IMR-90 (cell line): ENCODE measurements at regions not wholly inside any gene's neighbourhood (a gene's known extent, or its start where the extent isn't known, plus 50 kb on each side); places are given as distances from the start of the nearest gene placed in this dataset.

ENCODE experiments used
- ATAC-seq: fragments of 200-7000 bp; cut with Tn5 transposase; 2 replicates; pipeline ENCODE4 v1.9.1; 2020; ENCODE audit warnings: low read depth, mild to moderate bottlenecking, moderate library complexity
- BruUV-seq: library from RNA; stranded (reverse); fragments of 400-500 nt; replicated peaks from 2 replicates; lab custom pipeline; 2021; lab: Mats Ljungman, UMichigan
- CTCF ChIA-PET: fragments of 300-600 bp; formaldehyde crosslinking; extraction: SDS; loops from one replicate; lab custom pipeline; 2021; ENCODE audit warnings: antibody characterized with exemption; lab: Yijun Ruan, JAX
- POLR2A ChIA-PET: fragments of 300-600 bp; sonication (Branson Sonifier 250); formaldehyde crosslinking; loops from one replicate; lab custom pipeline; 2022; ENCODE audit warnings: antibody characterized with exemption; ENCODE audit not compliant: unreplicated experiment; lab: Charles Lee
- DNase-seq: peaks from one replicate; pipeline ENCODE4 v3.0.0; 2013
- H2AFZ ChIP-seq: replicated peaks from 2 replicates; pipeline ENCODE3; 2013; ENCODE audit warnings: low read length, mild to moderate bottlenecking; ENCODE audit not compliant: poor library complexity
- H2AK5ac ChIP-seq: 2 replicates; pipeline ENCODE4 v1.6.1; 2013; ENCODE audit warnings: low read depth, low read length, inconsistent platforms
- H2AK9ac ChIP-seq: replicated peaks from 2 replicates; pipeline ENCODE3; 2013; ENCODE audit warnings: mild to moderate bottlenecking, low read depth, low read length, moderate library complexity; ENCODE audit not compliant: poor library complexity
- H2BK120ac ChIP-seq: 2 replicates; pipeline ENCODE4 v1.6.1; 2013; ENCODE audit warnings: low read depth, low read length, inconsistent platforms
- H2BK15ac ChIP-seq: 3 replicates; pipeline ENCODE4 v1.6.1; 2013; ENCODE audit warnings: low read depth, low read length, inconsistent platforms
- H2BK20ac ChIP-seq: 2 replicates; pipeline ENCODE4 v1.6.1; 2013; ENCODE audit warnings: low read depth, mild to moderate bottlenecking, inconsistent platforms, low read length, moderate library complexity
- H2BK5ac ChIP-seq: 2 replicates; pipeline ENCODE4 v1.6.1; 2013; ENCODE audit warnings: mild to moderate bottlenecking, low read depth, low read length, inconsistent platforms; ENCODE audit not compliant: poor library complexity, severe bottlenecking
- H3K14ac ChIP-seq: replicated peaks from 2 replicates; pipeline ENCODE4 v1.6.1; 2013; ENCODE audit warnings: low read depth, low read length, inconsistent platforms
- H3K18ac ChIP-seq: 2 replicates; pipeline ENCODE4 v1.6.1; 2013; ENCODE audit warnings: low read depth, low read length, control low read depth
- H3K23ac ChIP-seq: 2 replicates; pipeline ENCODE4 v1.6.1; 2013; ENCODE audit warnings: low read depth, low read length, inconsistent platforms
- H3K27ac ChIP-seq: 2 replicates; pipeline ENCODE4 v1.5.1; 2013; ENCODE audit warnings: mild to moderate bottlenecking, control low read depth, low read length; ENCODE audit not compliant: insufficient read depth
- H3K27me3 ChIP-seq: 2 replicates; pipeline ENCODE4 v1.6.1; 2013; ENCODE audit warnings: low read length; ENCODE audit not compliant: control insufficient read depth, insufficient read depth
- H3K36me3 ChIP-seq: 2 replicates; pipeline ENCODE4 v1.6.1; 2013; ENCODE audit warnings: low read length, mixed read lengths; ENCODE audit not compliant: control insufficient read depth, insufficient read depth
- H3K4ac ChIP-seq: 2 replicates; pipeline ENCODE4 v1.6.1; 2013; ENCODE audit warnings: low read depth, low read length, inconsistent platforms
- H3K4me1 ChIP-seq: 2 replicates; pipeline ENCODE4 v1.6.1; 2013; ENCODE audit warnings: low read length, mixed read lengths; ENCODE audit not compliant: control insufficient read depth, insufficient read depth
- H3K4me2 ChIP-seq: 2 replicates; pipeline ENCODE4 v1.6.1; 2013; ENCODE audit warnings: low read depth, mild to moderate bottlenecking, control low read depth, low read length, moderate library complexity
- H3K4me3 ChIP-seq: 2 replicates; pipeline ENCODE4 v1.5.1; 2013; ENCODE audit warnings: low read depth, mild to moderate bottlenecking, control low read depth, low read length, moderate library complexity; ENCODE audit not compliant: insufficient read depth
- H3K56ac ChIP-seq: 2 replicates; pipeline ENCODE4 v1.6.1; 2013; ENCODE audit warnings: low read length, inconsistent platforms; ENCODE audit not compliant: insufficient read depth; ENCODE audit errors: extremely low read depth
- H3K79me1 ChIP-seq, 2 experiments: 2 replicates each; pipeline ENCODE4 v1.6.1; 2013; ENCODE audit warnings: low read length in 2 of 2, inconsistent platforms in 1 of 2, low read depth in 1 of 2
- H3K9ac ChIP-seq: 2 replicates; pipeline ENCODE4 v1.6.1; 2013; ENCODE audit warnings: low read depth, low read length, control low read depth
- H3K9me1 ChIP-seq: 2 replicates; pipeline ENCODE4 v1.6.1; 2013; ENCODE audit warnings: low read length, inconsistent platforms; ENCODE audit not compliant: insufficient read depth
- H3K9me3 ChIP-seq: 2 replicates; pipeline ENCODE4 v1.6.1; 2013; ENCODE audit warnings: low read length; ENCODE audit not compliant: control insufficient read depth, insufficient read depth
- H4K20me1 ChIP-seq: 2 replicates; pipeline ENCODE4 v1.6.1; 2013; ENCODE audit warnings: low read length, inconsistent platforms; ENCODE audit not compliant: insufficient read depth
- H4K5ac ChIP-seq: 2 replicates; pipeline ENCODE4 v1.6.1; 2013; ENCODE audit warnings: mild to moderate bottlenecking, low read depth, low read length, control low read depth
- H4K8ac ChIP-seq, 2 experiments: 2 replicates each; pipeline ENCODE4 v1.6.1; 2013; ENCODE audit warnings: low read depth in 2 of 2, low read length in 2 of 2, control low read depth in 1 of 2, inconsistent platforms in 1 of 2
- H4K91ac ChIP-seq: 2 replicates; pipeline ENCODE4 v1.6.1; 2013; ENCODE audit warnings: low read depth, low read length, inconsistent platforms; ENCODE audit not compliant: insufficient read depth
- FOS ChIP-seq: fragments of 150-350 bp; IDR thresholded peaks from 2 replicates; pipeline ENCODE4 v1.6.1; 2016; ENCODE audit warnings: low read depth, low read length
- NFE2L2 ChIP-seq: fragments of 150-350 bp; IDR thresholded peaks from 2 replicates; pipeline ENCODE4 v1.6.1; 2016; ENCODE audit warnings: low read depth, mild to moderate bottlenecking, low read length
- WGBS, 2 experiments: methylation state at CpG; one replicate each; pipeline versions ENCODE4 v1.1.5 to v1.1.7; 2013; ENCODE audit warnings: missing lambda C conversion rate in 2 of 2; ENCODE audit not compliant: insufficient read length in 1 of 2; ENCODE audit errors: extremely low coverage in 2 of 2; 5-methylcytosine and 5-hydroxymethylcytosine counted together
- dilution Hi-C: fragments of 300-500 bp; cut with HindIII; formaldehyde crosslinking; loops from one replicate; pipeline ENCODE4 v1.14.3; 2018; ENCODE audit warnings: low sequenced_read_pairs; ENCODE audit not compliant: unreplicated experiment
- in situ Hi-C: fragments of 300-500 bp; cut with MboI; formaldehyde crosslinking; loops from 3 replicates; pipeline ENCODE4 v1.14.3; 2019; ENCODE audit warnings: low sequenced_read_pairs, inconsistent platforms, mixed read lengths
- intact Hi-C: fragments of 100-400 bp; cut with micrococcal nuclease; formaldehyde crosslinking; loops from 2 replicates; pipeline ENCODE4 v1.10.0; 2022

- Histone ChIP-seq H3K4ac (no peak overlapping the region), H4K8ac (no peak overlapping the region), H3K9ac (no peak overlapping the region), H3K79me1 (no peaks in the 10 kb centered on the region), H2AK5ac (no peak overlapping the region), H3K4me1 (no peaks in the 10 kb centered on the region), H2BK20ac (no peak overlapping the region), H3K36me3 (no peaks in the 10 kb centered on the region), H2AFZ (no peak overlapping the region), H3K27me3 (no peaks in the 10 kb centered on the region), H3K4me2 (no peak overlapping the region), H2BK5ac (no peak overlapping the region), H3K9me1 (no peaks in the 10 kb centered on the region), H4K91ac (no peak overlapping the region), H4K5ac (no peak overlapping the region), H3K4me3 (no peak overlapping the region), H3K23ac (no peak overlapping the region), H2AK9ac (no peak overlapping the region), H2BK15ac (no peak overlapping the region), H3K27ac (no peak overlapping the region), H4K20me1 (no peaks in the 10 kb centered on the region), H3K18ac (no peak overlapping the region), H3K56ac (no peak overlapping the region), H3K9me3 (no peaks in the 10 kb centered on the region), H3K14ac (no peak overlapping the region), H2BK120ac (no peak overlapping the region)
- in situ Hi-C loops (no loop called here), intact Hi-C loops (no loop called here), dilution Hi-C loops (no loop called here)
- ChIA-PET CTCF (no interaction called here), POLR2A (no interaction called here)
- no peak for TF ChIP-seq FOS
- TF ChIP-seq NFE2L2: no peak
- DNase-seq (no peak), ATAC-seq (no peak)
- no TSS peak for BruUV-seq
- WGBS, 2 experiments: no CpG with 5 or more reads among the region's 1 CpG
These were observed 438.7 kb downstream of the TLE1 start for GRCh38 chr9:81250606-81251005.
